ENCODE measurements at regions not wholly inside any gene's neighbourhood (a gene's known extent, or its start where the extent isn't known, plus 50 kb on each side); places are given as distances from the start of the nearest gene placed in this dataset.

DNA sequence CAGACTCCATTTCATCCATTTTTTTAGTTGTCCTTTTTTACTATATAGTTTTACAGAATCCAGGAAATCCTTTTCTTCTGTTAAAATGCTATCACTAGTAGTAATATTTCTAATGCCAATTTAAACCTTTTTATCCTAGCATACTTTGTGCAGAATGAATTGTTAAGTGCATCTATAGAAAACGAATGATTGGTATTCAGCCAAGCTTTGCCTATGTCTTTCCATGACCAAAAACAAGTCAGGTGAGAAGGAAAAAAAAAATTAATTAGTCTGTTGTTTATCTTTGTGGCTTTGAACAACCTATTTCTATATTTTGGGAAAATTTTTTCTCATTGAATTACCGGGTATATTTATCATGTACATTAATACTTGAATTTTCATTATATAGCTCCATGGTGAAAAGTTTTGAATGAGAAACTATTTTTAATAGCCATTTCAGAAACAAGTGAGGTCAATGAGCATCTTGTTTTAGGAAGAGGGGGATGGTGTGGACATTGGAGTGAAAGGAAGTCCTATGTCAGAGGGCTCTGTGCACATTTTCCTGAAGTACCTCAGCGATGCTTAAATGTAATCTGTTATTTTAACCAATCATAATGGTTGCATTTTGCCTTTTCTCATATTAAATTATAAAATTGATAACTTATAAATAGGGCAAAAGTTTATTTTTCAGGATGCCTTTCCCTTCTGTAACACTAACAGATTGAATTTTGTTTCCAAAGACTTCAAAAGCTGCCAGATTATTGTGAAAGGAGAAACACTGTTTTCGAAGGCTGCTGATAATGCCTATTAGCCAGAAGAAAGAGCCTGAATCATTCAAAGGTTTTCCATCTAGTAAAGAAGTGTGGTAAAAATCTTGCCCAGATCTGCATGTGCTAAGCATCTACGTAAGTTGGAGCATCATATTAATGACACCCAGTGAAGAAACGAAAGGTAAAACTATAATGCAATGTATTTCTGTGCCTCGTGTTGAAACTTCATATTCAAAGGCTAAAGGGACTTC is 73.8 kb upstream of the S1PR1 start:
- no peak for DNase-seq
- Histone ChIP-seq H4K20me1 (ENCODE audit: insufficient read depth, low read depth, low read length) (no peaks in the 10 kb centered on the region), H3K4me3 (ENCODE audit: low read length) (no peak overlapping the region), H3K4me2 (ENCODE audit: low read depth, low read length, poor library complexity, severe bottlenecking) (no peak overlapping the region), H3K27ac (ENCODE audit: low read length) (no peak overlapping the region), H3K4me1 (ENCODE audit: low read length) (no peaks in the 10 kb centered on the region), H2AFZ (ENCODE audit: low read length) (no peak overlapping the region), H3K27me3 (ENCODE audit: low read length) (no peaks in the 10 kb centered on the region), H3K9me3 (ENCODE audit: low read length) (no peaks in the 10 kb centered on the region), H3K9me2 (replicated peaks; ENCODE audit: insufficient read depth, low read length) (no peaks in the 10 kb centered on the region), H3K9ac (ENCODE audit: low read length) (no peak overlapping the region), H3K36me3 (ENCODE audit: insufficient read depth, low read length) (no peaks in the 10 kb centered on the region), H3K79me2 (ENCODE audit: low read length) (no peaks in the 10 kb centered on the region)

DNA sequence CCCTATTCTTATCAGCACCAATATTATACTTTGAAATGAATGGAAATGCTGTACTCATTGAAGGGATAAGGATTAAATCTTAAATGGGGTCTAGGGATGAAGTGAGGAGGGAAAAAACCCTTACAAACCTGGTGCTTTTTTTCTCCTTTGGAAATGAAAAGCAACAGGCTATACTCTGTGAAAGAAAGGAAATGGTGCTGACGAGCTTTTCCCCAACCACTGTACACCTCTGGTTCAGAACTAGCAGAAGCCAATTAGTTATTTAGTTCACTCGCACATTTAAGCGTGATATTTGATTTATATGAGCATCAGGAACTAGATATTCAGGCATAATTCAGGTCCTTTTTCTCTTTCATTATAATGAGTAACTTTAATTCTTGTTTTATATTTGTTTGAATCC is 74.5 kb upstream of the S1PR1 start:
- Histone ChIP-seq H3K4me2 (ENCODE audit: low read depth, low read length, poor library complexity, severe bottlenecking) (no peak overlapping the region), H3K27me3 (ENCODE audit: low read length) (no peaks in the 10 kb centered on the region), H3K9me2 (replicated peaks; ENCODE audit: insufficient read depth, low read length) (no peaks in the 10 kb centered on the region), H2AFZ (ENCODE audit: low read length) (no peak overlapping the region), H4K20me1 (ENCODE audit: insufficient read depth, low read depth, low read length) (no peaks in the 10 kb centered on the region), H3K27ac (ENCODE audit: low read length) (no peak overlapping the region), H3K4me1 (ENCODE audit: low read length) (no peaks in the 10 kb centered on the region), H3K36me3 (ENCODE audit: insufficient read depth, low read length) (no peaks in the 10 kb centered on the region), H3K79me2 (ENCODE audit: low read length) (no peaks in the 10 kb centered on the region), H3K4me3 (ENCODE audit: low read length) (no peak overlapping the region), H3K9ac (ENCODE audit: low read length) (no peak overlapping the region), H3K9me3 (ENCODE audit: low read length) (no peaks in the 10 kb centered on the region)
- DNase-seq = no peak

DNA sequence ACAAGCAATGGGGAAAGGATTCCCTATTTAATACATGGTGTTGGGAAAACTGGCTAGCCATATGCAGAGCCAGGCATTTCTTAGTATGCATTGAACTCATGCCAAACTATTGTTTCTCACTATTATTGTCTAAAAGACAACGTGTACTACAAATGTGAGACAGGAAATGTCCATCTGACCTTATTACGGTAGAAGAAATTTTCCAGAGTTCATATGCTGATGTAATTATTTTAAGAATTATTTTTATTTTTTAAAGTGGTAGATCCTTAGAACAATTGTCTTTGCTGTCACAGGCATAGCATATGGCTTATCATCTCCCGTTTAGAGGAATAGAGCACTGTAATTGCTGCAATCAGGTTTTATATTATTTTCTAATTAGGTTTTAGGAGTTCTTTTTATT is 75.2 kb upstream of the S1PR1 start:
- Histone ChIP-seq H3K9me2 (replicated peaks; ENCODE audit: insufficient read depth, low read length) (no peaks in the 10 kb centered on the region), H2AFZ (ENCODE audit: low read length) (no peak overlapping the region), H3K4me3 (ENCODE audit: low read length) (no peak overlapping the region), H3K9me3 (ENCODE audit: low read length) (no peaks in the 10 kb centered on the region), H3K36me3 (ENCODE audit: insufficient read depth, low read length) (no peaks in the 10 kb centered on the region), H3K27ac (ENCODE audit: low read length) (no peak overlapping the region), H4K20me1 (ENCODE audit: insufficient read depth, low read depth, low read length) (no peaks in the 10 kb centered on the region), H3K27me3 (ENCODE audit: low read length) (no peaks in the 10 kb centered on the region), H3K79me2 (ENCODE audit: low read length) (no peaks in the 10 kb centered on the region), H3K4me1 (ENCODE audit: low read length) (no peaks in the 10 kb centered on the region), H3K9ac (ENCODE audit: low read length) (no peak overlapping the region), H3K4me2 (ENCODE audit: low read depth, low read length, poor library complexity, severe bottlenecking) (no peak overlapping the region)
- DNase-seq = no peak

DNA sequence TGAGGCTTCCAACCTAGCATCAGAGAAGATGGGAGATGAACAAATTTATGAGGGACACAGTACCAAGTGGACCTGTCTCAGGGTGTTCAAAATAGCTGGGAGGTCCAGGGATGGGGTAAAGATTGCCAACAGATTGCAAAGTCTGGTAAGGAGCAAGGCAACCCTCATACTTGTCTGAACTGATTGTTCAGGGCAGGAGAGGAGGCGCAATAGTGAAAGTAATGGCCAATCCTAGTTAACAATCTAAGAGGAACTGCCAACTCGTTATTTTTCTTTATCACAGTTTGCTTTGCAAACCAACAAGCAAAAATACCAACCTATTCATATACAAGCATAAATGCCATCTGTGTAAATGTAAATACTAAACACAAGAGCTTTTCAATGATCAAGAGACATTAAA is 78.4 kb upstream of the S1PR1 start:
- H3K9ac ChIP-seq (ENCODE audit: low read length) = no peak overlapping the region
- H3K79me2 ChIP-seq (ENCODE audit: low read length) = no peaks in the 10 kb centered on the region
- H3K9me3 ChIP-seq (ENCODE audit: low read length) = no peaks in the 10 kb centered on the region
- H3K27me3 ChIP-seq (ENCODE audit: low read length) = no peaks in the 10 kb centered on the region
- no peaks in the 10 kb centered on the region for H4K20me1 ChIP-seq (ENCODE audit: insufficient read depth, low read depth, low read length)
- H3K4me1 ChIP-seq (ENCODE audit: low read length) = no peaks in the 10 kb centered on the region
- no peak overlapping the region for H3K4me2 ChIP-seq (ENCODE audit: low read depth, low read length, poor library complexity, severe bottlenecking)
- H3K4me3 ChIP-seq (ENCODE audit: low read length) = no peak overlapping the region
- H2AFZ ChIP-seq (ENCODE audit: low read length) = no peak overlapping the region
- H3K27ac ChIP-seq (ENCODE audit: low read length) = no peak overlapping the region
- no peaks in the 10 kb centered on the region for H3K9me2 ChIP-seq (replicated peaks; ENCODE audit: insufficient read depth, low read length)
- DNase-seq = no peak
- H3K36me3 ChIP-seq (ENCODE audit: insufficient read depth, low read length) = no peaks in the 10 kb centered on the region

DNA sequence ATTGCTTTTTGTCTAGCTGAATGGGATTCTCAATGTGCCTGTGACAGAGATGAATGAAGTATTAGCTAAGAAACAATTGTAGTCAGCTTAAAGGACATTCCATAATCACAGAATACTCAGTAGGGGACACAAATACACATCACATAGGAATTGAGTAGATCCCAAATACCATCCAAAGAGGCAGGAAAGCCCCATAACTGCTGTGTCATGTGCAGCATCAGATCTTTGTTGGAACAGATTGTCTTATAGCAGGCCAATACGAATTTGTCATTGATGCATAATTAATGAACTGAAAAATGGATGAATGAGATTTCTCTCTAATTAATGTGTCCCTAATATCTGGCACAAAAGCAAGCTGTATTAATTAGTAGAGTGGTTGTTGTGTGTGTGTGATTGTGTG is 82.3 kb upstream of the S1PR1 start:
- no peak overlapping the region for H3K9ac ChIP-seq (ENCODE audit: low read length)

DNA sequence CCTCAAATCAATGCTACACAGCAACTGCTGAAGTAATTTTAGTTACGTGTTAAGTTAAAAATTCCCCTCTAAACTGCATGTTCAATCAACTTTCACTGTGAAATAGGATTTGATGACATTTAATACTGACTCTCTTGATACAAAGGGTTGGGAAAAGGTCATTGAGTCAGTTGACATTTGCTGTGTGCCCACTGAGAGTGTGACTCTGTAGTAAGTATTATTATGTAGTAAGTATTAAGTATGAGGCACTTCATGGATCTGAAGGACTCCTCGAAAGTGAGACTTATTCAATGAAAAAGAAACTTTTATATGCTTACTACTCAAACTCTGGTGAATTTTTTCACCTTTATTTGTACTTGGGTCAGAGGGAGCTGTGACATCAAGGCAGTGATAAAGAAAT is 83.1 kb upstream of the S1PR1 start:
- Histone ChIP-seq H3K4me2 (ENCODE audit: low read depth, low read length, poor library complexity, severe bottlenecking) (no peak overlapping the region), H3K27ac (ENCODE audit: low read length) (no peak overlapping the region), H3K36me3 (ENCODE audit: insufficient read depth, low read length) (no peaks in the 10 kb centered on the region), H3K79me2 (ENCODE audit: low read length) (no peaks in the 10 kb centered on the region), H3K9ac (ENCODE audit: low read length) (no peak overlapping the region), H2AFZ (ENCODE audit: low read length) (no peak overlapping the region), H3K27me3 (ENCODE audit: low read length) (no peaks in the 10 kb centered on the region), H4K20me1 (ENCODE audit: insufficient read depth, low read depth, low read length) (no peaks in the 10 kb centered on the region), H3K4me1 (ENCODE audit: low read length) (no peaks in the 10 kb centered on the region), H3K4me3 (ENCODE audit: low read length) (no peak overlapping the region), H3K9me2 (replicated peaks; ENCODE audit: insufficient read depth, low read length) (no peaks in the 10 kb centered on the region), H3K9me3 (ENCODE audit: low read length) (no peaks in the 10 kb centered on the region)
- no peak for DNase-seq

More for the DNA sequence above, 82.3 kb upstream of the S1PR1 start:
- no peaks in the 10 kb centered on the region for H3K27me3 ChIP-seq (ENCODE audit: low read length)
- no peaks in the 10 kb centered on the region for H3K4me1 ChIP-seq (ENCODE audit: low read length)
- no peak overlapping the region for H2AFZ ChIP-seq (ENCODE audit: low read length)
- no peak overlapping the region for H3K4me3 ChIP-seq (ENCODE audit: low read length)
- H3K4me2 ChIP-seq (ENCODE audit: low read depth, low read length, poor library complexity, severe bottlenecking) = no peak overlapping the region
- no peaks in the 10 kb centered on the region for H3K79me2 ChIP-seq (ENCODE audit: low read length)
- H3K36me3 ChIP-seq (ENCODE audit: insufficient read depth, low read length) = no peaks in the 10 kb centered on the region
- H3K9me2 ChIP-seq (replicated peaks; ENCODE audit: insufficient read depth, low read length) = no peaks in the 10 kb centered on the region
- no peak for DNase-seq
- H4K20me1 ChIP-seq (ENCODE audit: insufficient read depth, low read depth, low read length) = no peaks in the 10 kb centered on the region
- no peaks in the 10 kb centered on the region for H3K9me3 ChIP-seq (ENCODE audit: low read length)
- no peak overlapping the region for H3K27ac ChIP-seq (ENCODE audit: low read length)

DNA sequence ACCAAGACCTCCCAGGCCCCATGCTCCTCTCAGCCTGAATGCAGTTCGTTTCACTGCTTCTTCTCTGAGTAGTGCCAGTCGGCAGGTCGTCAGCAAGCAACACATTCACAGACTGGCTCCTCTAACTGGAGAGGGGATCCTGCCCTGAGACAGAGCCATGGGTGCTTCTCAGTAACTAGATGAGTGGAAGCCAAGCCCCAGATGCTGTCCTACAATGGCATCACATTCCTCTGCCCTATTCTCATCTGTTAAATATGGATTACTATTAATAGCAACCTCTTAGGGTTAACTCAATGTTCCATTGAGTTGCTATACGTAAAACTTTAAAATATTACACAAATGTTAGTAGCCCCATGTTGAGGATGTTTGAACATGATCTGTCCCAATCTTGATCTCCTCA is 84.2 kb upstream of the S1PR1 start:
- H4K20me1 ChIP-seq (ENCODE audit: insufficient read depth, low read depth, low read length) = no peaks in the 10 kb centered on the region
- no peaks in the 10 kb centered on the region for H3K4me1 ChIP-seq (ENCODE audit: low read length)
- no peaks in the 10 kb centered on the region for H3K9me2 ChIP-seq (replicated peaks; ENCODE audit: insufficient read depth, low read length)
- no peaks in the 10 kb centered on the region for H3K9me3 ChIP-seq (ENCODE audit: low read length)
- no peaks in the 10 kb centered on the region for H3K27me3 ChIP-seq (ENCODE audit: low read length)
- no peak overlapping the region for H3K9ac ChIP-seq (ENCODE audit: low read length)
- no peak overlapping the region for H3K4me2 ChIP-seq (ENCODE audit: low read depth, low read length, poor library complexity, severe bottlenecking)
- H3K27ac ChIP-seq (ENCODE audit: low read length) = no peak overlapping the region
- H2AFZ ChIP-seq (ENCODE audit: low read length) = no peak overlapping the region
- no peaks in the 10 kb centered on the region for H3K79me2 ChIP-seq (ENCODE audit: low read length)
- no peaks in the 10 kb centered on the region for H3K36me3 ChIP-seq (ENCODE audit: insufficient read depth, low read length)
- no peak overlapping the region for H3K4me3 ChIP-seq (ENCODE audit: low read length)
- no peak for DNase-seq

DNA sequence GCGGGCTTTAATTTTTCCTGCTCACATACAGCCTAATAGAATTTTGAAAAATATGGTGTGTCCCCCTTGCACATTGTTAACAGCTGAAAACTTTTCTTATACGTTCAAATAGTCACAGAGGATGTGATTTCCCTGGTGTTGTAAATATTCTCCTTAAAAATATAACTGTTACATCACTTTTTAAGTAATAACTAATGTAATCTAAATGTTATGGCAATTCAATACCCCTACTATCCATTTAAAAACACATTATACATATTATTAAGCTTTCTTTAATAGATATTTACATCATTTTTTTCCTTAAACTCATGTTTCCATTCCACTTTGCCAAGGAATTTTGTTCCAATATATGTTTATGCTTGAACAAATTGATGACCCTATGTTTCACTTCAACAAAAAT is 85.5 kb upstream of the S1PR1 start:
- H3K4me1 ChIP-seq (ENCODE audit: low read length) = no peaks in the 10 kb centered on the region
- H3K4me2 ChIP-seq (ENCODE audit: low read depth, low read length, poor library complexity, severe bottlenecking) = no peak overlapping the region
- no peaks in the 10 kb centered on the region for H4K20me1 ChIP-seq (ENCODE audit: insufficient read depth, low read depth, low read length)
- no peak overlapping the region for H2AFZ ChIP-seq (ENCODE audit: low read length)
- H3K79me2 ChIP-seq (ENCODE audit: low read length) = no peaks in the 10 kb centered on the region
- no peak overlapping the region for H3K27ac ChIP-seq (ENCODE audit: low read length)
- no peak overlapping the region for H3K4me3 ChIP-seq (ENCODE audit: low read length)
- H3K9me3 ChIP-seq (ENCODE audit: low read length) = no peaks in the 10 kb centered on the region
- DNase-seq = no peak
- no peak overlapping the region for H3K9ac ChIP-seq (ENCODE audit: low read length)
- H3K9me2 ChIP-seq (replicated peaks; ENCODE audit: insufficient read depth, low read length) = no peaks in the 10 kb centered on the region
- no peaks in the 10 kb centered on the region for H3K36me3 ChIP-seq (ENCODE audit: insufficient read depth, low read length)
- no peaks in the 10 kb centered on the region for H3K27me3 ChIP-seq (ENCODE audit: low read length)
